AG08395 (cell line): ENCODE measurements at regions not wholly inside any gene's neighbourhood (a gene's known extent, or its start where the extent isn't known, plus 50 kb on each side); places are given as distances from the start of the nearest gene placed in this dataset.

Experiments
- DNase-seq: peaks from one replicate; pipeline ENCODE4 v3.0.0; 2012; ENCODE audit warnings: mixed read lengths, low spot score

- DNase-seq, result no peak
Measured at GRCh38 chr10:129114588-129114987, 352.5 kb upstream of the MGMT start.

GRCh38 chr10:129116371-129116770 lies 350.7 kb upstream of the MGMT start:
- no peak for DNase-seq

- DNase-seq, result no peak
Measured at GRCh38 chr10:129120441-129120840, 346.6 kb upstream of the MGMT start.

GRCh38 chr10:129122846-129123245 lies 344.2 kb upstream of the MGMT start:
- no peak for DNase-seq

- DNase-seq, result no peak
Measured at GRCh38 chr10:129123428-129123827, 343.6 kb upstream of the MGMT start.

GRCh38 chr10:129126982-129127381 lies 340.1 kb upstream of the MGMT start:
- DNase-seq, result no peak

- DNase-seq, result no peak
Measured at GRCh38 chr10:129131457-129132132, 335.4 kb upstream of the MGMT start.

- no peak for DNase-seq
Measured at GRCh38 chr10:129133856-129134255, 333.2 kb upstream of the MGMT start.

GRCh38 chr10:129134371-129134770 lies 332.7 kb upstream of the MGMT start:
- DNase-seq, result no peak

GRCh38 chr10:129135624-129136023 lies 331.4 kb upstream of the MGMT start:
- DNase-seq, result no peak

GRCh38 chr10:129136074-129136473 lies 331.0 kb upstream of the MGMT start:
- DNase-seq, result no peak

- DNase-seq, result no peak
Measured at GRCh38 chr10:129136951-129137350, 330.1 kb upstream of the MGMT start.

GRCh38 chr10:129140921-129141885 lies 325.8 kb upstream of the MGMT start:
- DNase-seq, result no peak

- DNase-seq, result no peak
Measured at GRCh38 chr10:129151281-129151680, 315.8 kb upstream of the MGMT start.

GRCh38 chr10:129156406-129156805 lies 310.6 kb upstream of the MGMT start:
- DNase-seq, result no peak

- DNase-seq, result no peak
Measured at GRCh38 chr10:129157185-129157584, 309.9 kb upstream of the MGMT start.

GRCh38 chr10:129161150-129161549 lies 305.9 kb upstream of the MGMT start:
- DNase-seq, result peak; percentile 7

- DNase-seq, result no peak
Measured at GRCh38 chr10:129163531-129163930, 303.5 kb upstream of the MGMT start.

GRCh38 chr10:129165076-129165720 lies 301.8 kb upstream of the MGMT start:
- DNase-seq, result no peak

GRCh38 chr10:129165770-129166169 lies 301.3 kb upstream of the MGMT start:
- no peak for DNase-seq

- DNase-seq, result no peak
Measured at GRCh38 chr10:129168660-129169059, 298.4 kb upstream of the MGMT start.

GRCh38 chr10:129169115-129169514 lies 297.9 kb upstream of the MGMT start:
- no peak for DNase-seq

- DNase-seq, result no peak
Measured at GRCh38 chr10:129170812-129171211, 296.2 kb upstream of the MGMT start.
